Mucosa of descending colon (tissue), 3 donors: ENCODE measurements at regions not wholly inside any gene's neighbourhood (a gene's known extent, or its start where the extent isn't known, plus 50 kb on each side); places are given as distances from the start of the nearest gene placed in this dataset.

Experiments
- ATAC-seq: fragments of 200-7000 bp; cut with Tn5 transposase; one replicate; pipeline ENCODE4 v1.9.1; 2020; ENCODE audit warnings: mild to moderate bottlenecking, moderate library complexity
- DNase-seq, 3 donors: peaks; one replicate each; pipeline ENCODE4 v3.0.0-alpha.2; 2020
- H3K36me3 ChIP-seq: fragments of 200-600 bp; one replicate; pipeline ENCODE4 v1.8.0; 2021; ENCODE audit warnings: low read depth, mild to moderate bottlenecking
- H3K4me1 ChIP-seq: fragments of 200-600 bp; one replicate; pipeline ENCODE4 v1.8.0; 2021; ENCODE audit warnings: low read depth, mild to moderate bottlenecking
- H3K4me3 ChIP-seq: fragments of 200-600 bp; one replicate; pipeline ENCODE4 v1.8.0; 2021; ENCODE audit warnings: mild to moderate bottlenecking
- H3K9me3 ChIP-seq: fragments of 200-600 bp; one replicate; pipeline ENCODE4 v1.8.0; 2021; ENCODE audit warnings: mild to moderate bottlenecking
- CTCF ChIP-seq: fragments of 200-600 bp; IDR thresholded peaks from one replicate; pipeline ENCODE4 v1.8.0; 2022; ENCODE audit warnings: antibody characterized with exemption, mild to moderate bottlenecking
- intact Hi-C, 2 donors: fragments of 100-400 bp; cut with DNase I in 1 of 2; cut with micrococcal nuclease in 1 of 2; formaldehyde crosslinking; loops; one replicate each; pipeline versions ENCODE4 v1.11.0 to v1.11.1; 2022; cut with DNase I, micrococcal nuclease
- donor health status: DM: no; HTN: no; CAD: no; lungs with moderate emphysema.
- donor health status: DM: no; HTN: no; CAD: no.
- donor health status: DM: no; HTN: yes; CAD: no.

- peak; percentile 68 for ATAC-seq
- no peak for TF ChIP-seq CTCF
- intact Hi-C loops: no loop called here
- Histone ChIP-seq H3K9me3 (no peaks in the 10 kb centered on the region), H3K4me3 (no peak overlapping the region), H3K4me1 (peaks cover 7% of the 10 kb centered on the region), H3K36me3 (no peaks in the 10 kb centered on the region)
- peak; percentile 49 to 65 (median 54) for DNase-seq
Measured at GRCh38 chr15:72902245-72902918, 118.8 kb upstream of the ADPGK start.

GRCh38 chr15:72892986-72893385 is 109.4 kb upstream of the ADPGK start:
- intact Hi-C loops: no loop called here
- ATAC-seq: no peak
- no peaks in the 10 kb centered on the region for H3K36me3 ChIP-seq
- H3K4me1 ChIP-seq: no peaks in the 10 kb centered on the region
- DNase-seq: no peak
- no peak overlapping the region for H3K4me3 ChIP-seq
- no peak for TF ChIP-seq CTCF
- H3K9me3 ChIP-seq: no peaks in the 10 kb centered on the region

GRCh38 chr15:72890043-72890442 is 106.5 kb upstream of the ADPGK start:
- Histone ChIP-seq H3K4me1 (no peaks in the 10 kb centered on the region), H3K4me3 (no peak overlapping the region), H3K36me3 (no peaks in the 10 kb centered on the region), H3K9me3 (no peaks in the 10 kb centered on the region)
- DNase-seq (no peak), ATAC-seq (no peak)
- TF ChIP-seq CTCF: no peak
- intact Hi-C loops: no loop called here

GRCh38 chr15:72889545-72889944 is 106.0 kb upstream of the ADPGK start:
- DNase-seq (no peak), ATAC-seq (no peak)
- intact Hi-C loops: no loop called here
- Histone ChIP-seq H3K4me1 (no peaks in the 10 kb centered on the region), H3K4me3 (no peak overlapping the region), H3K36me3 (no peaks in the 10 kb centered on the region), H3K9me3 (no peaks in the 10 kb centered on the region)
- TF ChIP-seq CTCF: no peak

- no peaks in the 10 kb centered on the region for H3K36me3 ChIP-seq
- TF ChIP-seq CTCF: no peak
Measured at GRCh38 chr15:72888811-72889210, 105.3 kb upstream of the ADPGK start.

GRCh38 chr15:72888211-72888610 is 104.7 kb upstream of the ADPGK start:
- TF ChIP-seq CTCF: no peak
- Histone ChIP-seq H3K4me1 (no peaks in the 10 kb centered on the region), H3K4me3 (no peak overlapping the region), H3K9me3 (no peaks in the 10 kb centered on the region), H3K36me3 (no peaks in the 10 kb centered on the region)
- no peak for ATAC-seq
- no peak for DNase-seq
- intact Hi-C loops: no loop called here

More at GRCh38 chr15:72888811-72889210, 105.3 kb upstream of the ADPGK start:
- intact Hi-C loops: no loop called here
- ATAC-seq (no peak), DNase-seq (no peak)
- Histone ChIP-seq H3K4me3 (no peak overlapping the region), H3K9me3 (no peaks in the 10 kb centered on the region), H3K4me1 (no peaks in the 10 kb centered on the region)
